Left lung (tissue), 4 donors: ENCODE measurements at regions not wholly inside any gene's neighbourhood (a gene's known extent, or its start where the extent isn't known, plus 50 kb on each side); places are given as distances from the start of the nearest gene placed in this dataset.

Experiments
- ATAC-seq: fragments of 200-7000 bp; cut with Tn5 transposase; one replicate; pipeline ENCODE4 v1.9.1; 2020; ENCODE audit warnings: moderate library complexity
- DNase-seq, 4 donors: peaks; one replicate each; pipeline ENCODE4 v3.0.0-alpha.2; 2013 to 2020
- H3K27ac ChIP-seq, 2 donors: fragments of 200-600 bp; sonication (generic) in 1 of 2; one replicate each; pipeline versions ENCODE4 v1.5.0 to v1.8.0; 2020 to 2021
- H3K27me3 ChIP-seq, 2 donors: fragments of 200-600 bp; sonication (generic) in 1 of 2; one replicate each; pipeline versions ENCODE4 v1.5.0 to v1.8.0; 2020 to 2021
- H3K36me3 ChIP-seq, 2 donors: fragments of 200-600 bp; sonication (generic) in 1 of 2; one replicate each; pipeline versions ENCODE4 v1.5.0 to v1.8.0; 2020 to 2021
- H3K4me1 ChIP-seq, 2 donors: fragments of 200-600 bp; one replicate each; pipeline ENCODE4 v1.8.0; 2021
- H3K4me3 ChIP-seq, 2 donors: fragments of 200-600 bp; sonication (generic) in 1 of 2; one replicate each; pipeline versions ENCODE4 v1.5.0 to v1.8.0; 2020 to 2021; ENCODE audit warnings: mild to moderate bottlenecking in 1 of 2
- H3K9me3 ChIP-seq, 2 donors: fragments of 200-600 bp; sonication (generic) in 1 of 2; one replicate each; pipeline versions ENCODE4 v1.5.0 to v1.8.0; 2020 to 2021
- intact Hi-C, 2 donors: fragments of 100-400 bp; cut with DNase I; formaldehyde crosslinking; loops; one replicate each; pipeline versions ENCODE4 v1.11.2 to v1.14.2; 2022
- TF ChIP-seq, protein P1 (sequence below), 2 donors: fragments of 200-600 bp; sonication (generic) in 1 of 2; IDR thresholded peaks; one replicate each; pipeline versions ENCODE4 v1.5.0 to v1.8.0; 2021; ENCODE audit warnings: antibody characterized with exemption in 2 of 2
- donor health status: DM: no; HTN: yes; CAD: no.
- donor health status: DM: no; HTN: no; CAD: no.

DNA sequence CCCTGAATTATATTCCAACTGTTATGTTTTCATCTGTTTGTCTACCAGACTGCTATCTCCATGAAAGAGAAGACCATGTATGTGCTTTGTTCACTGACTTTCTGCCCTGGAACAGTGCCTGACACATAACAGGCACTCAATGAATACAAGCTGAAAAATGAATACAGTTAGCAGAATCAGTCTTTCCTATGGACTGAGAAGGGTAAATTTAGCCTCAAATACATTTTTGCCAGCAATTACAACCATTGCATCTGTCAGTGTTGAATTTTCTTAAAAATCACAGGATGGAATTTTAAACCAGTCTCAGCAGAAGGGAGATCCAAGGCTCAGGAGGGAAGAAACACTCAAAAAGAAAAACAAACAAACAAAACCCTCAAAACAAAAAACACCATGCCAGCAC is 1018.1 kb downstream of the XPNPEP1 start:
- Histone ChIP-seq H3K27ac (no peak overlapping the region), H3K9me3 (no peaks in the 10 kb centered on the region), H3K4me1 (no peaks in the 10 kb centered on the region), H3K4me3 (no peak overlapping the region), H3K27me3 (no peaks in the 10 kb centered on the region), H3K36me3 (no peaks in the 10 kb centered on the region)
- intact Hi-C loops: no loop called here
- TF ChIP-seq, protein P1, sequence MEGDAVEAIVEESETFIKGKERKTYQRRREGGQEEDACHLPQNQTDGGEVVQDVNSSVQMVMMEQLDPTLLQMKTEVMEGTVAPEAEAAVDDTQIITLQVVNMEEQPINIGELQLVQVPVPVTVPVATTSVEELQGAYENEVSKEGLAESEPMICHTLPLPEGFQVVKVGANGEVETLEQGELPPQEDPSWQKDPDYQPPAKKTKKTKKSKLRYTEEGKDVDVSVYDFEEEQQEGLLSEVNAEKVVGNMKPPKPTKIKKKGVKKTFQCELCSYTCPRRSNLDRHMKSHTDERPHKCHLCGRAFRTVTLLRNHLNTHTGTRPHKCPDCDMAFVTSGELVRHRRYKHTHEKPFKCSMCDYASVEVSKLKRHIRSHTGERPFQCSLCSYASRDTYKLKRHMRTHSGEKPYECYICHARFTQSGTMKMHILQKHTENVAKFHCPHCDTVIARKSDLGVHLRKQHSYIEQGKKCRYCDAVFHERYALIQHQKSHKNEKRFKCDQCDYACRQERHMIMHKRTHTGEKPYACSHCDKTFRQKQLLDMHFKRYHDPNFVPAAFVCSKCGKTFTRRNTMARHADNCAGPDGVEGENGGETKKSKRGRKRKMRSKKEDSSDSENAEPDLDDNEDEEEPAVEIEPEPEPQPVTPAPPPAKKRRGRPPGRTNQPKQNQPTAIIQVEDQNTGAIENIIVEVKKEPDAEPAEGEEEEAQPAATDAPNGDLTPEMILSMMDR (IDR thresholded peaks at IDR 0.05): no peak
- ATAC-seq (no peak), DNase-seq (no peak)

DNA sequence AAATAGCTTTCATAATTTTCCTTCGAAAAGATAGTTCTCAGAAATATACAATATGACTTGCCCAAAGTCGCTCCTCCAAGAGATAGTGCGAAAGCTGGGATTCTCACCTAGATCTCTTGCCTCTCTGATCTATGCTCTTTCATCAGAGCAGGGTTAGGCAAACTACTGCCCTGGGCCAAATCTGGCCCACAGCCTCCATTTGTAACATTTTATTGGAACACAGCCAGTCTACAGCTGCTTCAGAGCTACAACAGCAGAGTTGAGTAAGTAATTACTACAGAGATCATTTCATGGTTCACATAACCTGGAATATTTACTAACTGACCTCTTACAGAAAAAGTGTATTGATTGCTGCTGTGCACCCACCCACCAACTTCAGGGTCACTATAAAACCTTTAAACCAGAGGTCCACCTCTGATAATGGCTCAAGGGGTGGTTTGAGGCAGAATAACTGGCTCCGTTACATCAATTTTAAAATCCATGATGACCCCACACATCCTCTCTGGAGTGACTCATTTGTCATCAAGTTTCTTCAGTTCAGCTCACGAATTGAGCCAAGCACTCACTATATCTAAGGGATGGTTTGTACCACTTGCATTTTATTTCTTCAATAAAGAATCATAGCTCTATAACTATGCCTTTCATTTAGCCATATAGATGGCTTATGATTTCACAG is 1019.0 kb downstream of the XPNPEP1 start:
- Histone ChIP-seq H3K27me3 (no peaks in the 10 kb centered on the region), H3K4me1 (no peaks in the 10 kb centered on the region), H3K36me3 (no peaks in the 10 kb centered on the region), H3K4me3 (no peak overlapping the region), H3K9me3 (no peaks in the 10 kb centered on the region), H3K27ac (no peak overlapping the region)
- ATAC-seq (no peak), DNase-seq (no peak)
- TF ChIP-seq, protein P1 (IDR thresholded peaks at IDR 0.05): no peak
- intact Hi-C loops: no loop called here

DNA sequence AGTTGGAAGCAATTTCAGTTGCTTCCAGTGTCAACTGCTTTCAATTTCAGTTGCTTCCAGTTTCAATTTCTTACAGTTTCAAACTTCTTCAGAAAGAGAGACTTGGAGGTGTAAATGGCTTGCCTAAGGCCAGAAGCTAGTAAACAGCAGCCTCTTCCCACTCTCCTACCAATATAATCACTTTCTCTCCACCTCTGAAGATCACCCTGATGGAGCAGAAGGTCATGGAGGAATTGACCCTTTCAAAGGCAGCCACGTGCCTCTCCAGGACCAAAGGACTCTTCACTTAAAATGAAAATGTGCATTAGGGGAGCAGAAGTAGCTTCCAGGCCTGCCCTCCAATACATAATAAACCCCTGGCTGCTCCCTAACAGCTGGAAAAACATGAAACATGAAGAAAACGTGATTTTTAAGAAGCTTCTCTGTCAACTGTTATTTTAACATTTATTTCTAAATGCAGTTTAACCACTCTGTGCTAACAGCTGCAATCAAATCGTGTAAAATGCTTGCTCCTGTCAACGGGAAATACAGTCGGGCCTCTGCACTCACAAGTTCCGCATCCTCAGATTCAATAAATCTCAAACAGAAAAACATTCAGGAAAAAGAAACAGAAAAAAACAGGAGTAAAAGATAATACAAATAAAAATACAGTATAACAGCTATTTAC is 1020.6 kb downstream of the XPNPEP1 start:
- Histone ChIP-seq H3K4me1 (no peaks in the 10 kb centered on the region), H3K4me3 (no peak overlapping the region), H3K27me3 (no peaks in the 10 kb centered on the region), H3K27ac (no peak overlapping the region), H3K36me3 (no peaks in the 10 kb centered on the region), H3K9me3 (no peaks in the 10 kb centered on the region)
- intact Hi-C loops: no loop called here
- TF ChIP-seq, protein P1 (IDR thresholded peaks at IDR 0.05): no peak
- ATAC-seq (no peak), DNase-seq (no peak)

DNA sequence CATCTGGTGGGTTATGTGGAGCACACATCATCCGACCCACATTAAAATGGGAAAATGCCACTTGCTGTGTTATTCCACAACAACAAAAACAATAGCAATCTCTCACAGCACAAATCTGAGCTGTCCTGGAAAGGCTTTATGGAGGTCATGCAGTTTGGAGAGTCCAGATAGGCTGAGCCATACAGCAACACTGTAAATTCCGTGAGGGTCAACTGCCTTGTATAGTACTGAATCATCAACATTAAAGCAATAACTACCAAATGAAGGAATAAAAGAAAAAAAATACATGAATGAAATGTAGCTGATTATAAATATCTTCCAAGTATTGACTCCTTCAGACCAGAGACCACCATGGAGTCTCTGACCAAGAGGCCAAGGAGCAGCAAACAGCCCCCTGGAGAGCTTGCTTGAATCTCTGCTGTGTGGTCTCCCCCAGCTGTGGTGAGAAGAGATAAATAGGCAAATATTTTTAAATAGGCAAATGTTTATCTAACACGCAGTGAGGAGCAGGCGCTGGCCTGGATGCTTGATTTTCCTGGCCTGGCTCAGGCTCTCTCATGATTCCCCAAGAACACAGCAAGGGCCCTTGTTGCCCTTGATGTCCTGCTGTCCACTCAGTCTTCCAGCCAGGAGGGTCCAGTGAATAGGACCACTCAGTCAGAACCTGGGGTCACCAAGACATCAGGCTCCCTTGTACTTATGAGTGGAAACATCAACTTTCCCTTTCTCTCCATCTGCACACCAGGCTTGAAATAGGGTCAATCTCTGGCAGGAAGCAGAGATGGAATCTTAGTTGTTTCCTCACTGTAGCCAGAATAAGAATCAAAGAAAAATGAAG is 1021.3 kb downstream of the XPNPEP1 start:
- TF ChIP-seq, protein P1 (IDR thresholded peaks at IDR 0.05): no peak
- Histone ChIP-seq H3K4me3 (no peak overlapping the region), H3K36me3 (no peaks in the 10 kb centered on the region), H3K27me3 (no peaks in the 10 kb centered on the region), H3K4me1 (no peaks in the 10 kb centered on the region), H3K27ac (no peak overlapping the region), H3K9me3 (no peaks in the 10 kb centered on the region)
- DNase-seq (no peak), ATAC-seq (no peak)
- intact Hi-C loops: no loop called here

DNA sequence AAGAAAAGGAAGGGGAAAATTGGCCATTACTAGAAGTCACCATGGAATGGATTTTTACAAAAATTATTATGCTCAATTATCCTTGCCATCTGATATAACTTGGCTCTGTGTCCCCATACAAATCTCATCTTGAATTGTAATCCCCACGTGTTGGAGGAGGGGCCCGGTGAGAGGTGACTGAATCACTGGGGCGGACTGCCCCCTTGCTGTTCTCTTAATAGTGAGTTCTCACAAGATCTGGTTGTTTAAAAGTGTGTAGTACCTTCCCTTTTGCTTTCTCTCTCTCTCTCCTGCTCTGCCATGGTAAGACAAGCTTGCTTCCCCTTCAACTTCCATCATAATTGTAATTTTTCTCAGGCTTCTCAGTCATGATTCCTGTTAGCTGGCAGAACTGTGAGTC is 1023.6 kb downstream of the XPNPEP1 start:
- no peak overlapping the region for H3K27ac ChIP-seq
- no peaks in the 10 kb centered on the region for H3K27me3 ChIP-seq
- DNase-seq (no peak), ATAC-seq (no peak)
- TF ChIP-seq, protein P1 (IDR thresholded peaks at IDR 0.05): no peak
- H3K36me3 ChIP-seq: no peaks in the 10 kb centered on the region
- no peak overlapping the region for H3K4me3 ChIP-seq
- no peaks in the 10 kb centered on the region for H3K9me3 ChIP-seq
- intact Hi-C loops: no loop called here
- no peaks in the 10 kb centered on the region for H3K4me1 ChIP-seq
